HUES48 (cell line): ENCODE measurements at regions not wholly inside any gene's neighbourhood (a gene's known extent, or its start where the extent isn't known, plus 50 kb on each side); places are given as distances from the start of the nearest gene placed in this dataset.

ENCODE experiments used
- H3K27ac ChIP-seq: one replicate; pipeline ENCODE4 v1.7.0; 2013; ENCODE audit warnings: low read depth, low read length, inconsistent platforms
- H3K27me3 ChIP-seq: 2 replicates; pipeline ENCODE4 v1.6.1; 2013; ENCODE audit warnings: mild to moderate bottlenecking, low read length; ENCODE audit not compliant: control insufficient read depth, insufficient read depth
- H3K36me3 ChIP-seq: 2 replicates; pipeline ENCODE4 v1.6.1; 2013; ENCODE audit warnings: low read length; ENCODE audit not compliant: control insufficient read depth, insufficient read depth
- H3K4me1 ChIP-seq: 2 replicates; pipeline ENCODE4 v1.6.1; 2013; ENCODE audit warnings: mild to moderate bottlenecking, low read length; ENCODE audit not compliant: control insufficient read depth, insufficient read depth
- H3K4me3 ChIP-seq: 2 replicates; pipeline ENCODE4 v1.5.1; 2013; ENCODE audit warnings: mild to moderate bottlenecking, low read depth, low read length
- H3K9ac ChIP-seq: 2 replicates; pipeline ENCODE4 v1.6.1; 2013; ENCODE audit warnings: mild to moderate bottlenecking, low read depth, low read length, moderate library complexity
- H3K9me3 ChIP-seq: 2 replicates; pipeline ENCODE4 v1.6.1; 2013; ENCODE audit warnings: low read length; ENCODE audit not compliant: control insufficient read depth, insufficient read depth

- Histone ChIP-seq H3K27ac (no peak overlapping the region), H3K4me3 (no peak overlapping the region), H3K9me3 (no peaks in the 10 kb centered on the region), H3K4me1 (peaks cover 7% of the 10 kb centered on the region), H3K36me3 (no peaks in the 10 kb centered on the region), H3K27me3 (no peaks in the 10 kb centered on the region), H3K9ac (no peak overlapping the region)
These were observed 340.7 kb upstream of the CBLB start for GRCh38 chr3:106209482-106209881.

- Histone ChIP-seq H3K4me1 (peaks cover 5% of the 10 kb centered on the region), H3K9me3 (no peaks in the 10 kb centered on the region), H3K27me3 (no peaks in the 10 kb centered on the region), H3K36me3 (no peaks in the 10 kb centered on the region), H3K4me3 (no peak overlapping the region), H3K27ac (no peak overlapping the region), H3K9ac (no peak overlapping the region)
These were observed 342.1 kb upstream of the CBLB start for GRCh38 chr3:106210923-106211322.

GRCh38 chr3:106212665-106213222 is 343.9 kb upstream of the CBLB start:
- Histone ChIP-seq H3K4me3 (no peak overlapping the region), H3K27me3 (no peaks in the 10 kb centered on the region), H3K27ac (no peak overlapping the region), H3K9ac (no peak overlapping the region), H3K36me3 (no peaks in the 10 kb centered on the region), H3K4me1 (no peaks in the 10 kb centered on the region), H3K9me3 (no peaks in the 10 kb centered on the region)

- Histone ChIP-seq H3K9me3 (no peaks in the 10 kb centered on the region), H3K27ac (no peak overlapping the region)
These were observed 345.1 kb upstream of the CBLB start for GRCh38 chr3:106213954-106214353.

GRCh38 chr3:106214641-106215040 is 345.8 kb upstream of the CBLB start:
- H3K4me1 ChIP-seq = no peaks in the 10 kb centered on the region
- no peak overlapping the region for H3K27ac ChIP-seq
- H3K9me3 ChIP-seq = no peaks in the 10 kb centered on the region; the same call in 1 of the 2 replicates
- H3K36me3 ChIP-seq = no peaks in the 10 kb centered on the region
- H3K4me3 ChIP-seq = no peak overlapping the region
- H3K27me3 ChIP-seq = no peaks in the 10 kb centered on the region
- H3K9ac ChIP-seq = no peak overlapping the region

More at GRCh38 chr3:106213954-106214353, 345.1 kb upstream of the CBLB start:
- H3K4me3 ChIP-seq = no peak overlapping the region
- no peaks in the 10 kb centered on the region for H3K27me3 ChIP-seq
- no peaks in the 10 kb centered on the region for H3K4me1 ChIP-seq
- no peak overlapping the region for H3K9ac ChIP-seq
- no peaks in the 10 kb centered on the region for H3K36me3 ChIP-seq

- H3K9ac ChIP-seq = no peak overlapping the region
- no peaks in the 10 kb centered on the region for H3K4me1 ChIP-seq
- H3K27me3 ChIP-seq = no peaks in the 10 kb centered on the region
- no peak overlapping the region for H3K27ac ChIP-seq
- H3K4me3 ChIP-seq = no peak overlapping the region
- no peaks in the 10 kb centered on the region for H3K36me3 ChIP-seq
- H3K9me3 ChIP-seq = no peaks in the 10 kb centered on the region; the same call in 1 of the 2 replicates
These were observed 346.2 kb upstream of the CBLB start for GRCh38 chr3:106215047-106215446.

GRCh38 chr3:106217745-106218144 is 348.9 kb upstream of the CBLB start:
- Histone ChIP-seq H3K36me3 (no peaks in the 10 kb centered on the region), H3K27ac (no peak overlapping the region), H3K4me1 (no peaks in the 10 kb centered on the region), H3K9ac (no peak overlapping the region), H3K27me3 (no peaks in the 10 kb centered on the region), H3K9me3 (no peaks in the 10 kb centered on the region; the same call in 1 of the 2 replicates), H3K4me3 (no peak overlapping the region)

GRCh38 chr3:106227068-106227467 is 358.3 kb upstream of the CBLB start:
- Histone ChIP-seq H3K9me3 (no peaks in the 10 kb centered on the region), H3K27ac (no peak overlapping the region), H3K27me3 (no peaks in the 10 kb centered on the region), H3K4me1 (no peaks in the 10 kb centered on the region), H3K9ac (no peak overlapping the region), H3K4me3 (no peak overlapping the region), H3K36me3 (no peaks in the 10 kb centered on the region)

- Histone ChIP-seq H3K9me3 (no peaks in the 10 kb centered on the region), H3K36me3 (no peaks in the 10 kb centered on the region), H3K9ac (no peak overlapping the region), H3K27ac (no peak overlapping the region), H3K27me3 (no peaks in the 10 kb centered on the region), H3K4me3 (no peak overlapping the region), H3K4me1 (no peaks in the 10 kb centered on the region)
These were observed 359.5 kb upstream of the CBLB start for GRCh38 chr3:106228271-106228670.

- H3K27ac ChIP-seq = no peak overlapping the region
- H3K27me3 ChIP-seq = no peaks in the 10 kb centered on the region
- no peak overlapping the region for H3K9ac ChIP-seq
- no peaks in the 10 kb centered on the region for H3K36me3 ChIP-seq
- no peak overlapping the region for H3K4me3 ChIP-seq
- no peaks in the 10 kb centered on the region for H3K9me3 ChIP-seq
- H3K4me1 ChIP-seq = no peaks in the 10 kb centered on the region
These were observed 360.9 kb upstream of the CBLB start for GRCh38 chr3:106229495-106230278.

GRCh38 chr3:106231086-106231485 is 362.3 kb upstream of the CBLB start:
- no peak overlapping the region for H3K9ac ChIP-seq
- H3K27ac ChIP-seq = no peak overlapping the region
- H3K4me3 ChIP-seq = no peak overlapping the region
- H3K27me3 ChIP-seq = no peaks in the 10 kb centered on the region
- H3K36me3 ChIP-seq = no peaks in the 10 kb centered on the region
- no peaks in the 10 kb centered on the region for H3K4me1 ChIP-seq
- H3K9me3 ChIP-seq = no peaks in the 10 kb centered on the region
